Activated effector memory CD4-positive, alpha-beta T cell treated with Interleukin-2 at 50 U/mL for 16 hours (primary cell): ENCODE measurements at regions not wholly inside any gene's neighbourhood (a gene's known extent, or its start where the extent isn't known, plus 50 kb on each side); places are given as distances from the start of the nearest gene placed in this dataset.
"Not testable (repeated sequence)": the region's sequence is repeated elsewhere in the genome, so short reads cannot be mapped to it uniquely, and the experiment has no call there.

Experiments
- DNase-seq: peaks from one replicate; pipeline ENCODE4 v3.0.0-alpha.2; 2020

- no peak for DNase-seq
Observed at GRCh38 chr18:38759457-38759856, 1193.9 kb upstream of the CELF4 start.

- DNase-seq: no peak
Observed at GRCh38 chr18:38756436-38756835, 1190.8 kb upstream of the CELF4 start.

DNA sequence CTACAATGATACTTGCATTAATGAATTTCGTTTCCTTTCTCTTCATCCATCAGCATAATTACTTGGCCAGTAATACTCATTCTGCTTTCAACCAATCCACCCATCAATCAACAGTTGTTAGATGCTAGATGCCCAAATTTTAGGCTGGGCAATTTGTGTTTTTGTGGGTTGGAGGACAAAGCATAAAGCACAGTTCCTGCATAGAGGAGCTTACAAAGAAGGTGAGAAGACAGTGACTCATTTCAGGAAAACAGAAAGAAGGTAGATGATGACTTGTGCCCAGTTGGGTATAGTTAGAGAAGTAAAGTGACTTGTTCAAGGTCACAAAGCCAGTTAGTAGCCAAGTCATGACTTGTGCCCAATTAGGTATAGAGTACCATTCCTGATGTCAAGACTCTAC is 1186.8 kb upstream of the CELF4 start:
- DNase-seq: no peak

DNA sequence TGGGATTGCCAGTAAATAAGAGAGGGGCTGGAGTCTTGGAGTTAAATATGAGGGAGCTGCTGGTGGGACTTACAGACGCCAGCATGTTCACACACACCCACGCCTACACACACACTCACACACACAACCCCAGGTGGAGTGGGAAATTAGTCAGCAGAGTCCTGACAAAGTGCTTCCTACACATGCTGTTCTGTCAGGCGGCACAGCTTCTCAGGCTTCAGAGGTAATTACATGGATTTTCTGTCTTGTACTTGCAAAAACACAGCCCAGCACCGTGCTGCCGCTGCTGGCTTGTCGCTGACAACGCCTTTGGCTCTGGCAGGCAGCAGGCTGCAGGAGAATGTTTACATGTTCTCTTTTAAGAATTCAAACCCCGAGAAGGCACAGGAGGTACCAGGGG is 1186.3 kb upstream of the CELF4 start:
- no peak for DNase-seq

GRCh38 chr18:38751211-38751610 is 1185.6 kb upstream of the CELF4 start:
- DNase-seq: no peak

DNA sequence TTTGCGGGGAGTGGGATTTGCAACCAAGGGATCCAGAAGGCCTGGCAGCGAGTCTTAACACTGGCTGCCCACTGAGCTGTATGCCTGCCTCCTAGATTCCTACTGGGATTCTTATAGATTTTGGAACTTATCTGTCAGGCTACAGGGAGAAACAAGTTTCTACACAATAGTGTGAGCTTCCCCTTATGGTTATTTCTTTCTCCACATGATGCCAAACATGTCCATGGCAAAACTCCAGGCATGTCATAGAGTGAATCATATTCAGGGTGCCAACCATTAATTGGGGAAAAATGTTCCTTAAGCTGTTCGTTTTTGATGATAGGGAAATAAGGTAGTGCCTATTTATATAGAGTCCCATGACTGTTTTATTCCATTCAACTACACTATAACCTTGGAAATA is 1185.2 kb upstream of the CELF4 start:
- DNase-seq: no peak

DNA sequence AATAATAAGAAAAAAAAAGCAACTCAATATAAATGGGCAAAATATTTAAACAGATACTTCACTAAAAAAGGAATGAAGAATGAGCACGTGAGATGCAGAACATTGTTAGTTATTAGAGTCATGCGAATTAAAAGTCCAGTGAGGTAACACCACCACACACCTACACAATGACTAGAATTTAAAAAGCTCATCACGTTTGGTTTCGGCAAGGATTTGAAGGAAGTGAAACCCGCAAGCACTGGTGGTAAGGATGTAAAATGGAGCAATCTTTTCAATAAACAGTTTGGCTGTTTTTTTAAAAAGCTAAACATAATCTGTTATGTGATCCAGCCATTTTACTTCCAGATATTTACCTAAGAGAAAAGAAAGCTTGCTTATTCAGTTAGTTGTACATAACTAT is 1181.6 kb upstream of the CELF4 start:
- no peak for DNase-seq

- not testable (repeated sequence) for DNase-seq
Observed at GRCh38 chr18:38720181-38720580, 1154.6 kb upstream of the CELF4 start.

DNA sequence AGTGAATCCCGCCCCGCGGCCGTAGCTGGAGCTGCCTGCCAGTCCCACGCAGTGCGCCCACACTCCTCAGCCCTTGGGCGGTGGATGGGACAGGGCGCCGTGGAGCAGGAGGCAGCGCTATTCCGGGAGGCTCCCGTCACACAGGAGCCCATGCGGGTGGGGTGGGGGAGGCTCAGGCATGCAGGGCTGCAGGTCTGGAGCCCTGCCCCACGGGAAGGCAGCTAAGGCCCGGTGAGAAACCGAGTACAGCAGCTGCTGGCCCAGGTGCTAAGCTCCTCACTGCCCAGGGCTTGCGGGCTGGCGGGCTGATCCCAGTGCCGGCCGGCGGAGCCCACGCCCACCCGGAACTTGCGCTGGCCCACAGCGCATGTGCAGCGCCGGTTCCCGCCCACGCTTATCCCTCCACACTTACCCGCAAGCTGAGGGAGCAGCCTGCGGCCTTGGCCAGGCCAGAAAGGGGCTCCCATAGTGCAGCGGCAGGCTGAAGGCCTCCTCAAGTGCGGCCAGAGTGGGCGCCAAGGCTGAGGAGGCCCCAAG is 1152.8 kb upstream of the CELF4 start:
- DNase-seq: no peak

DNA sequence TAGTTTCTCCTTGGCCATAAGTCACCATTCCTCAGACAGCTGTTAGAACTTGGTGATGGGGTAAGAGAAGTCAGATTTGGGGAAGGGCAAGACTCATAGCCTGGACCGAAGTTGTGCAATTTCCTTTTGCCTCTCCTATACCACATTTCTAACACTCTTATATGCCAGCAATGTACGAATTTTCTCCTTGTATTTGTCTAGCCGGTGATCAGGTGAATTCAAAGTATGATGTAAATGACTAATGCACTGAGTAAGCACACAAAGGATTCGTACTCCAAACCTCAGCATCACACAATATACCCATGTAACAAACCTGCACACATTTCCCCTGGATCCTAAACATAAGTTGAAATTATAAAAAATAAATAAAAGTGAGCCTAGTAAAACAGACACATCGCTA is 1143.5 kb upstream of the CELF4 start:
- no peak for DNase-seq

DNA sequence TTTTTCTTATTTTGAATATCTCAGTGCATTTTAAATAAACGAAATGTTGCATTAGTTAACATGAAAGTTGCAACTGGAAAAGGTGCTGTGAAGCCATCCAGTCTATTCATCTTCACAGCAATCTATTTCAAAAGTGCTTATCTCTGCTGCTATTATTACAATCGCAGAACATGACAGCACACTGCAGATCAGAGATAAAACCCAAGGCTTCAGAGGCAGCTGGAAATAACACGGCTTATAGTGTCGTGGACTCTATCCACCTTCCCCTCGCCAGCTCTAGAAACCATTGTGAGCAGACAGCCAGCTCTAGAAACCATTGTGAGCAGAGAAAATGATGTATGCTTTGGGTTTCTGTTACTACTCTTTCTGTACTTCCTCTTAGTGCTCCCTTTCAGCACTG is 1140.8 kb upstream of the CELF4 start:
- DNase-seq: no peak

GRCh38 chr18:38698088-38698487 is 1132.5 kb upstream of the CELF4 start:
- no peak for DNase-seq

GRCh38 chr18:38695559-38696280 is 1130.1 kb upstream of the CELF4 start:
- no peak for DNase-seq

DNA sequence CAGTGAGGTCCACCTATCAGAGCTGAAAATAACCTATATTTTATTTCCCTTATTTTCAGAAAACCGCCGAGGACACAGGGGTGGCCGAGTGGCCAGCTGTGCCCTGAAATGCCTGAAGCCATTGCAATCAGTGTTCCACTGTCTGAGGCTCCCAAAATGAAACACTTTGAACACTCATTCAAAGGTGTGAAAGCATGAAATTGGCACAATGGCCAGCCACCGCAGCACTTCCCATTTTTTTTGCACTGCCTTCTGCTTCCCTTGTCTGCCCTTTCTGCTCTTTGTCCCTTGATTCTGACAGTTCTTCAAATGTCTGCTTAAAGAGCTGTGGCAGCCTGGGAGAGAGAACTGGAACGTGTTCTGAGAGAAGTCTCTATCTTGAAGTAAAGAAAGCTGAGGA is 1127.5 kb upstream of the CELF4 start:
- no peak for DNase-seq

DNA sequence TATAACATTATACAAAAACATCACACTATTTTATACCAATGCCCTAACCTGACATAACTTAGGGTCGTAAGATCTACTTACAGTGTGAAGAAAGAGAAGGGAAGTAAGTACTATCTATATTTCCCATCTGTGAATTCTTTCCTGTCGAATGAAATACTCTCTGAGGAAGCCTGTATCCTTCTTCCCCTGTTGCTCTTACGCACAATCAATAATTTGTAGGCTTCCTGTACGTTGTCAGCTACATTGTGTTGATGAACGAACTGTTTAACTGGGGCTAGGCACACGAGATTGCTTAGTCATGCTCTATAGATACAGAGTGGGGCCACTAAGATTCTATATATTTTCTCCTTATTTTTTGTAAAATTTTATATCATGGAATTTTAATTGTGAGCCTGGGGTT is 1125.0 kb upstream of the CELF4 start:
- no peak for DNase-seq

DNA sequence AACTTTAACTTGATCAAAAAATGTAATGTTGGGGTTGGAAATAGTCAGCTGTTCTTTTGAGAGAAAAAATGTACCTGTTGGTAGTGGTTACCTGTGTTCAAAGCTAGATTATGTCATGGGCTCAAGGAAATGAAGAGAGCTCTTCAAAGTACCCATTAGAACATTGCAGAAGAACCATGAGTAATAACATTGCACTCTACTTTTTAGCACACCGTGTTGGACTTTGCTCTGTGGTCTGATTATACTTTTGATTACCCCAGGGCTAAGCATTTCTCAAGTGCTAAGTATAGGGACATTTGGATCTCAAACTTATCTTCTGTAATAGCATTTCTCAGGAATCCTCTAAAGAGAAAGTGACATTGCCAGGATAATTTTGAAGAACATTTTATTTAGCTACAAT is 1122.8 kb upstream of the CELF4 start:
- DNase-seq: no peak

- no peak for DNase-seq
Observed at GRCh38 chr18:38670486-38670885, 1104.9 kb upstream of the CELF4 start.

DNA sequence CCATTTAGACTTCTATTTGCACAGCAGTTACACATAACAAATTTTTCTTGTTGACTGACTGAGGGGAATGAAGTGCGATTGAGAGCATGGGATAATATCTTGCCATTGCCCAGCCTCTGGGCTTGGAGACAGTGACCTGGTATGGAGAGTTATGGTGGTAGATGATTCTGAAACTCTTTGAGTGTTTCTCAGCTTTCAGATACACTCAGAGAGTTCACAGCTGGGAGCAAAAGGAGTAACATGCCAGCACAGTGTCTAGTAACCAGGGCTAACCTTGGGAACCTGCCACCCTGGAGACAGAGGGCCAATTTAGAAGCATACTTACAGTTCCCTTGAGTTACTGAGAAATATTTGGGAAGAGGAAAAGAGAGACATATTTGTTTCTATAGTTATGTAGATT is 1099.3 kb upstream of the CELF4 start:
- DNase-seq: no peak

- no peak for DNase-seq
Observed at GRCh38 chr18:38663682-38664081, 1098.1 kb upstream of the CELF4 start.

DNA sequence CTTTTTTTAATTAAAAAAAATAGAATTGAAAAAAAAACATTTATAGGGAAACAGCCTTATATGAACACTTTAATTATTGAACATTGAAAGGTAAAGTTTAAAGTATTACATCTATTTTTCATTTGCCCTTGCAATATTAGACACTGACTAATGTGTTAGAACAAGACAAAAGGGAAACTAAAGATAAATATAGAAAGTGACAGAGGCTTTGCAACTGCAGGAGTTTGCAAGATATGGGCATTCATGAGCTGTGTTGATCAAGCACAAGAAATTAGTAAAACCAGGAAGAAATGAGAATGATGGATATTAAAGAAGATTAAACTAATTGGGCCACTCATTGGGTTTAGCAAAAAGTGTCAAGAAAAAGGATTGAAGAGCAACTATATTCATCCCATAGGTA is 1097.7 kb upstream of the CELF4 start:
- no peak for DNase-seq

DNA sequence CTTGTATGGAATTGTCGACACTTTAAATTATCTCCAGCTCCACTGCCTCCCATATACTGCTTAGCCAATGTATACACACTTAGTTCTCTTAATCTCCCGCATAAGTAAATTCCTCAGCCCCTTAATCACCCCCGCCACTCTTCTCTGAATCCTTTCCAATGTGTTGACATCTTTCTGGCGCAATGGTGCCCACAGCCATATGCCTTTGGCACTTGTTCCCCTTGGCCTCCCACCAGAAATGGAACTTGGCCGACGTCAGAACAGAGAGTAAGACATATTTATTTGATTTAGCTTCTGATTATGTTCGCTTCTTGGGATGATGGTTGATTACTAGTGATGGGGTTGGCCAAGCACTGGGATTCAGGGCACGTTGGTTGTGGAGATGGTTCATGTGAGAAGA is 1089.3 kb upstream of the CELF4 start:
- no peak for DNase-seq

GRCh38 chr18:38651736-38652135 is 1086.1 kb upstream of the CELF4 start:
- no peak for DNase-seq

DNA sequence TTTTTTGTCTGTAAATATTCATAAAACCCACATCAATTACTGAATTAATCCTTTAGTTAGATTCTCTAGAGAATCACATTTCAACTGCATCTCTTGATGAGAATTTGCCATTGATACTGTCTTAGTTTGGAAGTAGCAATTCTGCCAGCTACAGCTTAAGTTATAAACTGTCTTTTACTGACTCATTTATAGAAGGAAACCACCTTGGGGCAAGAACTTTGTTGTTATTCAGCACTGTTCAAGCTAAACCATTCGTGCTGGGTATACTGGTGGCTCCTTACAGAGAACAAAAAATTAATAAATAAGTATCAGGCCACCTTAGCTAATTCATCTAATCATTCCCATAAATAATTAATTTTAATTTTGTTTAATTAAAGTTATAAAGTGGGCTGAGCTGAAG is 1082.6 kb upstream of the CELF4 start:
- DNase-seq: no peak

DNA sequence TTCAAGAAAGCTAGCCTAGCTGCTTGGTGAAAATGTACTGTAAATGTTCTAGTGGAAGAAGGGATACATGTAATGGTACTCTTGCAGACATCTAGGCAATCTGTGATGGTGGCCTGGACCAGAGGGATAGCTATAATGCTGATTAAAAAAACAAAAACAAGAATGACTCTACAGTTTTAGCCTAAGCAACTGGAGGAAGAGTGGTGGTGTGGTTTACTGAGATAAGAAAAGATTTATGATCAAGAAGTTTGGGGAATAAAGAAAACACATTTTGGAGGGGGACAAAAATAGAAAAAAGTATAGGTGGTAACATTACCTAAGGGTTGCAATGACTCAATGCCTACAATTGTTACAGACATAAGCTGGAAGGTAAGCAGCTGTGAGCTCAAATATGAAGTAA is 1080.7 kb upstream of the CELF4 start:
- DNase-seq: no peak
